ENCODE measurements at regions not wholly inside any gene's neighbourhood (a gene's known extent, or its start where the extent isn't known, plus 50 kb on each side); places are given as distances from the start of the nearest gene placed in this dataset.
"Not testable (repeated sequence)": the region's sequence is repeated elsewhere in the genome, so short reads cannot be mapped to it uniquely, and the experiment has no call there.

- H3K4me2 ChIP-seq (ENCODE audit: low read length): no peak overlapping the region
- H3K79me2 ChIP-seq (ENCODE audit: control insufficient read depth, low read length): no peaks in the 10 kb centered on the region
- no peaks in the 10 kb centered on the region for H3K9me3 ChIP-seq (ENCODE audit: control insufficient read depth, insufficient read depth, low read length)
- H3K27ac ChIP-seq (ENCODE audit: low read depth, low read length): no peak overlapping the region
- no peaks in the 10 kb centered on the region for H3F3A ChIP-seq (ENCODE audit: control insufficient read depth, insufficient read depth)
- H3K36me3 ChIP-seq (ENCODE audit: control insufficient read depth, low read length): no peaks in the 10 kb centered on the region
- no peaks in the 10 kb centered on the region for H3K27me3 ChIP-seq (ENCODE audit: control insufficient read depth, low read length)
- no peak overlapping the region for H3K4me3 ChIP-seq (ENCODE audit: low read length)
- peaks cover 4% of the 10 kb centered on the region for H3K4me1 ChIP-seq (ENCODE audit: control insufficient read depth, low read length)
- TF ChIP-seq EZH2phosphoT487 (IDR thresholded peaks at IDR 0.05; ENCODE audit: borderline replicate concordance, low read length): no peak
- TF ChIP-seq, protein P1, sequence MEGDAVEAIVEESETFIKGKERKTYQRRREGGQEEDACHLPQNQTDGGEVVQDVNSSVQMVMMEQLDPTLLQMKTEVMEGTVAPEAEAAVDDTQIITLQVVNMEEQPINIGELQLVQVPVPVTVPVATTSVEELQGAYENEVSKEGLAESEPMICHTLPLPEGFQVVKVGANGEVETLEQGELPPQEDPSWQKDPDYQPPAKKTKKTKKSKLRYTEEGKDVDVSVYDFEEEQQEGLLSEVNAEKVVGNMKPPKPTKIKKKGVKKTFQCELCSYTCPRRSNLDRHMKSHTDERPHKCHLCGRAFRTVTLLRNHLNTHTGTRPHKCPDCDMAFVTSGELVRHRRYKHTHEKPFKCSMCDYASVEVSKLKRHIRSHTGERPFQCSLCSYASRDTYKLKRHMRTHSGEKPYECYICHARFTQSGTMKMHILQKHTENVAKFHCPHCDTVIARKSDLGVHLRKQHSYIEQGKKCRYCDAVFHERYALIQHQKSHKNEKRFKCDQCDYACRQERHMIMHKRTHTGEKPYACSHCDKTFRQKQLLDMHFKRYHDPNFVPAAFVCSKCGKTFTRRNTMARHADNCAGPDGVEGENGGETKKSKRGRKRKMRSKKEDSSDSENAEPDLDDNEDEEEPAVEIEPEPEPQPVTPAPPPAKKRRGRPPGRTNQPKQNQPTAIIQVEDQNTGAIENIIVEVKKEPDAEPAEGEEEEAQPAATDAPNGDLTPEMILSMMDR (IDR thresholded peaks at IDR 0.05; ENCODE audit: low read depth, low read length, poor library complexity, severe bottlenecking): no peak
- H3K9me2 ChIP-seq (replicated peaks; ENCODE audit: control insufficient read depth, low read length): no peaks in the 10 kb centered on the region
- no peaks in the 10 kb centered on the region for H4K20me1 ChIP-seq (ENCODE audit: control insufficient read depth, insufficient read depth, low read depth, low read length)
Measured at GRCh38 chr12:69047990-69048389, 115.0 kb upstream of the CPM start.

DNA sequence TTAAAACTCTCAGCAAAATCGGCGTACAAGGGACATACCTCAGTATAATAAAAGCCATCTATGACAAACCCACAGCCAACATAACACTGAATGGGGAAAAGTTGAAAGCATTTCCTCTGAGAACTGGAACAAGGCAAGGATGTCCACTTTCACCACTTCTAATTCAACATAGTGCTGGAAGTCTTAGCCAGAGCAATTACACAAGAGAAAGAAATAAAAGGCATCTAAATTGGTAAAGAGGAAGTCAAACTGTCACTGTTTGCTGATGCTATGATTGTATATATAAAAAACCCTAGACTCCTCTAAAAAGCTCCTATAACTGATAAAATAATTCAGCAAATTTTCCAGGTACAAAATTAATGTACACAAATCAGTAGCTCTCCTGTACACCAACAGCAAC lies 116.9 kb upstream of the CPM start:
- not testable (repeated sequence) for H3K79me2 ChIP-seq (ENCODE audit: control insufficient read depth, low read length); H3K4me2 ChIP-seq (ENCODE audit: low read length); H4K20me1 ChIP-seq (ENCODE audit: control insufficient read depth, insufficient read depth, low read depth, low read length); H3K27ac ChIP-seq (ENCODE audit: low read depth, low read length); H3K4me3 ChIP-seq (ENCODE audit: low read length); H3K9me3 ChIP-seq (ENCODE audit: control insufficient read depth, insufficient read depth, low read length); H3K27me3 ChIP-seq (ENCODE audit: control insufficient read depth, low read length); H3K4me1 ChIP-seq (ENCODE audit: control insufficient read depth, low read length); H3F3A ChIP-seq (ENCODE audit: control insufficient read depth, insufficient read depth); H3K9me2 ChIP-seq (replicated peaks; ENCODE audit: control insufficient read depth, low read length); H3K36me3 ChIP-seq (ENCODE audit: control insufficient read depth, low read length)

DNA sequence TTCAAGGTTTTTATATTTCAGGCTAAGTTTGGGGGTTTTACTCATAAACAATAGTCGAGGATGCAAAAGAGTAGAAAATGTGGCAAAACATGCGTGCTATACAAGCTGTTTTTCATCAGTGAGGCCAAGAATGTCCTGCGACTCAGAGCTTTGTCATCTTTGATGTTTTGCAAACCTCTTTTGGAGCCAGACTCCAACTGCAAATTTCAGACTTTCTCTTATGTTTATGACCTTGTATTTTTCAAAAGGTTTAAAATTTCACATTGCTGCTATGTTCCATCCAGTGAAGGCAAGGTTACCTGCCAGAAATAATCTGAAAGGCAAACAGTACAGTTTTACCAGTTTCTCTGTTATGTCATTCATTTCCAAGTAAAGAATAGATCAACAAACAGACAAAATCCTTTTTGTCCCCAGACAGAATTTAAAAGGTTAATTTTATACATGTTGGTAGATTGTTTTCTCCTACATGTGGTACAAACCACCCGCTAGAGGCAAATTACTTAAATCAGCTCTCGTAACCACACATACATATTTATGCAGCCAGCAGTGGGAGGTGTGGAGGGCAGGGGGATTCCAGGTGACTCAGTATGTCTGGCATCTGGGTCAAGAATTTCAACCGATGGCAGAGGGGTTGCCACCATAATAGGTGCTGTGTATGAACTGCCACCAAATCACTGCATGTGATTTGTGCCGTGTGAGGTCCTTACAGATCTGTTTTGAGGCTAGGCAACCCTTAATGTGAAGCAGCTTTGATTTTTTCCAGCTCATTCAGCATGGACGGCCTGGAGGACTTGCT lies 119.8 kb upstream of the CPM start:
- no peaks in the 10 kb centered on the region for H3K79me2 ChIP-seq (ENCODE audit: control insufficient read depth, low read length)
- H3K4me1 ChIP-seq (ENCODE audit: control insufficient read depth, low read length): no peaks in the 10 kb centered on the region
- H3F3A ChIP-seq (ENCODE audit: control insufficient read depth, insufficient read depth): no peaks in the 10 kb centered on the region
- no peaks in the 10 kb centered on the region for H4K20me1 ChIP-seq (ENCODE audit: control insufficient read depth, insufficient read depth, low read depth, low read length)
- H3K9me3 ChIP-seq (ENCODE audit: control insufficient read depth, insufficient read depth, low read length): no peaks in the 10 kb centered on the region
- TF ChIP-seq EZH2phosphoT487 (IDR thresholded peaks at IDR 0.05; ENCODE audit: borderline replicate concordance, low read length): no peak
- TF ChIP-seq, protein P1 (IDR thresholded peaks at IDR 0.05; ENCODE audit: low read depth, low read length, poor library complexity, severe bottlenecking): no peak
- H3K27ac ChIP-seq (ENCODE audit: low read depth, low read length): no peak overlapping the region
- H3K4me2 ChIP-seq (ENCODE audit: low read length): no peak overlapping the region
- no peaks in the 10 kb centered on the region for H3K9me2 ChIP-seq (replicated peaks; ENCODE audit: control insufficient read depth, low read length)
- no peaks in the 10 kb centered on the region for H3K27me3 ChIP-seq (ENCODE audit: control insufficient read depth, low read length)
- H3K36me3 ChIP-seq (ENCODE audit: control insufficient read depth, low read length): no peaks in the 10 kb centered on the region
- no peak overlapping the region for H3K4me3 ChIP-seq (ENCODE audit: low read length)

DNA sequence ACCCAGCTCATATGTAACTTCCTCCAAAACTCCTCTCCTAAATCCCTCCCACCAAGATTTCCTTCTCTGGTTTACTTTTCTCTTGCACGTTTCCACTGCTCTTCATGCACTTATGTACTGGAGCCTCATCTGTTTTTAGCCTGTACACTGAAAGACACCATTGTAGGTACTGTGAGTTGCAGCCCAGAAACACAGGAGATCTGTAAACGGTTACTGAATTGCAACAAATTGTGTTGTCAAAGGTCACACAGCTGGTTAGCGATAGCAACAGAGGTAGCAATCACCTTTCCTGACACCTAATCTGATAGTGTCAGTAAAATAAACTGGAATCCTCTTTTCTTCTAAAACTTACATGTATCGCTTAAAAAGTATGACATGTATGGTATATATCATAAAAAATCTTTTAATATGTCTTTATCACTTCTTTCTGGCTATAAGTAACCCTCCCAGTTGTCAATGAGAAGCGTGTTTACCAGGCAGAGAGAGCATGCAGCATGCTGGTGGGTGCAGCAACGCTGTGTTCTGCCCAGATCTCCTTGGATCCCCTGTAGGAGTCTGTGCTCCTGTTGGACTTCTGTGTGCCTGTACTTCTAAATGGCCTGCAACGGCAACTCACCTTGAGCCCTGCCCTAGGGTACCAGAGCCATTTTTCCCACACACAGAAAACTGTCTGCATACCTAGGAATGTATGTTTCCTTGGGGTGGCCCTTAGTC lies 121.5 kb upstream of the CPM start:
- no peaks in the 10 kb centered on the region for H3K9me3 ChIP-seq (ENCODE audit: control insufficient read depth, insufficient read depth, low read length)
- peaks cover 3% of the 10 kb centered on the region; the same call in 1 of the 2 replicates for H3K4me1 ChIP-seq (ENCODE audit: control insufficient read depth, low read length)
- no peak overlapping the region for H3K4me3 ChIP-seq (ENCODE audit: low read length)

More for the DNA sequence above, 121.5 kb upstream of the CPM start:
- Histone ChIP-seq H4K20me1 (ENCODE audit: control insufficient read depth, insufficient read depth, low read depth, low read length) (no peaks in the 10 kb centered on the region), H3K79me2 (ENCODE audit: control insufficient read depth, low read length) (no peaks in the 10 kb centered on the region), H3K27ac (ENCODE audit: low read depth, low read length) (no peak overlapping the region), H3K9me2 (replicated peaks; ENCODE audit: control insufficient read depth, low read length) (no peaks in the 10 kb centered on the region), H3K36me3 (ENCODE audit: control insufficient read depth, low read length) (no peaks in the 10 kb centered on the region), H3K4me2 (ENCODE audit: low read length) (no peak overlapping the region), H3K27me3 (ENCODE audit: control insufficient read depth, low read length) (no peaks in the 10 kb centered on the region), H3F3A (ENCODE audit: control insufficient read depth, insufficient read depth) (no peaks in the 10 kb centered on the region)
- TF ChIP-seq EZH2phosphoT487 (IDR thresholded peaks at IDR 0.05; ENCODE audit: borderline replicate concordance, low read length): no peak
- TF ChIP-seq, protein P1 (IDR thresholded peaks at IDR 0.05; ENCODE audit: low read depth, low read length, poor library complexity, severe bottlenecking): no peak

Data from DOHH2 (cell line).